ENCODE measurements at regions not wholly inside any gene's neighbourhood (a gene's known extent, or its start where the extent isn't known, plus 50 kb on each side); places are given as distances from the start of the nearest gene placed in this dataset.

DNA sequence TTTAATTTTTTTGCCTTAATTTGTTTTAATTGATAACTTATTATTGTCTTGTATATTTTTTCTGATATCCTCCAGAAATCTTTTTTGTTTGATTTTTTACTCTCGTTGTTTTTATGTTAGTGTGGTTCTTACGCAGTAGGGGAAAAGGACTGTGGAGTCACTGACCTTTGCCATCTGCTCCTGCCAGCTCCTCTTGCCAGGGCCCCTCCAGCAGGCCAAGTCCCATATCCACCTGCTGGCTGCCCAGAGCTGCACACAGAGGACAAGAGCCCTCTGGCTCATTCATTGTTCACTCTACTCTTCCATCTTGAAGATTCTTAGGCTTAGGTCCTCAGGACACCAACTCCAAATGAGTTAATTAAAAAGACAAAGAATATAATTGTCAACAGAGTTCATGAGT, 316.4 kb upstream of the DUSP10 start (continued):
- TF ChIP-seq, protein P1, sequence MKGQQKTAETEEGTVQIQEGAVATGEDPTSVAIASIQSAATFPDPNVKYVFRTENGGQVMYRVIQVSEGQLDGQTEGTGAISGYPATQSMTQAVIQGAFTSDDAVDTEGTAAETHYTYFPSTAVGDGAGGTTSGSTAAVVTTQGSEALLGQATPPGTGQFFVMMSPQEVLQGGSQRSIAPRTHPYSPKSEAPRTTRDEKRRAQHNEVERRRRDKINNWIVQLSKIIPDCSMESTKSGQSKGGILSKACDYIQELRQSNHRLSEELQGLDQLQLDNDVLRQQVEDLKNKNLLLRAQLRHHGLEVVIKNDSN (CRISPR knock-in tag; IDR thresholded peaks at IDR 0.05): no peak
- TF ChIP-seq TEAD1 (CRISPR knock-in tag; IDR thresholded peaks at IDR 0.05) (no peak), ZNF219 (CRISPR knock-in tag; IDR thresholded peaks at IDR 0.05; ENCODE audit: borderline replicate concordance) (no peak), NFYB (CRISPR knock-in tag; conservative IDR thresholded peaks at IDR 0.05; ENCODE audit: low read depth) (no peak)
- TF ChIP-seq, protein P2, sequence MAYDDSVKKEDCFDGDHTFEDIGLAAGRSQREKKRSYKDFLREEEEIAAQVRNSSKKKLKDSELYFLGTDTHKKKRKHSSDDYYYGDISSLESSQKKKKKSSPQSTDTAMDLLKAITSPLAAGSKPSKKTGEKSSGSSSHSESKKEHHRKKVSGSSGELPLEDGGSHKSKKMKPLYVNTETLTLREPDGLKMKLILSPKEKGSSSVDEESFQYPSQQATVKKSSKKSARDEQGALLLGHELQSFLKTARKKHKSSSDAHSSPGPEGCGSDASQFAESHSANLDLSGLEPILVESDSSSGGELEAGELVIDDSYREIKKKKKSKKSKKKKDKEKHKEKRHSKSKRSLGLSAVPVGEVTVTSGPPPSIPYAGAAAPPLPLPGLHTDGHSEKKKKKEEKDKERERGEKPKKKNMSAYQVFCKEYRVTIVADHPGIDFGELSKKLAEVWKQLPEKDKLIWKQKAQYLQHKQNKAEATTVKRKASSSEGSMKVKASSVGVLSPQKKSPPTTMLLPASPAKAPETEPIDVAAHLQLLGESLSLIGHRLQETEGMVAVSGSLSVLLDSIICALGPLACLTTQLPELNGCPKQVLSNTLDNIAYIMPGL (CRISPR knock-in tag; IDR thresholded peaks at IDR 0.05): no peak
- TF ChIP-seq, protein P3, sequence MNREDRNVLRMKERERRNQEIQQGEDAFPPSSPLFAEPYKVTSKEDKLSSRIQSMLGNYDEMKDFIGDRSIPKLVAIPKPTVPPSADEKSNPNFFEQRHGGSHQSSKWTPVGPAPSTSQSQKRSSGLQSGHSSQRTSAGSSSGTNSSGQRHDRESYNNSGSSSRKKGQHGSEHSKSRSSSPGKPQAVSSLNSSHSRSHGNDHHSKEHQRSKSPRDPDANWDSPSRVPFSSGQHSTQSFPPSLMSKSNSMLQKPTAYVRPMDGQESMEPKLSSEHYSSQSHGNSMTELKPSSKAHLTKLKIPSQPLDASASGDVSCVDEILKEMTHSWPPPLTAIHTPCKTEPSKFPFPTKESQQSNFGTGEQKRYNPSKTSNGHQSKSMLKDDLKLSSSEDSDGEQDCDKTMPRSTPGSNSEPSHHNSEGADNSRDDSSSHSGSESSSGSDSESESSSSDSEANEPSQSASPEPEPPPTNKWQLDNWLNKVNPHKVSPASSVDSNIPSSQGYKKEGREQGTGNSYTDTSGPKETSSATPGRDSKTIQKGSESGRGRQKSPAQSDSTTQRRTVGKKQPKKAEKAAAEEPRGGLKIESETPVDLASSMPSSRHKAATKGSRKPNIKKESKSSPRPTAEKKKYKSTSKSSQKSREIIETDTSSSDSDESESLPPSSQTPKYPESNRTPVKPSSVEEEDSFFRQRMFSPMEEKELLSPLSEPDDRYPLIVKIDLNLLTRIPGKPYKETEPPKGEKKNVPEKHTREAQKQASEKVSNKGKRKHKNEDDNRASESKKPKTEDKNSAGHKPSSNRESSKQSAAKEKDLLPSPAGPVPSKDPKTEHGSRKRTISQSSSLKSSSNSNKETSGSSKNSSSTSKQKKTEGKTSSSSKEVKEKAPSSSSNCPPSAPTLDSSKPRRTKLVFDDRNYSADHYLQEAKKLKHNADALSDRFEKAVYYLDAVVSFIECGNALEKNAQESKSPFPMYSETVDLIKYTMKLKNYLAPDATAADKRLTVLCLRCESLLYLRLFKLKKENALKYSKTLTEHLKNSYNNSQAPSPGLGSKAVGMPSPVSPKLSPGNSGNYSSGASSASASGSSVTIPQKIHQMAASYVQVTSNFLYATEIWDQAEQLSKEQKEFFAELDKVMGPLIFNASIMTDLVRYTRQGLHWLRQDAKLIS (CRISPR knock-in tag; IDR thresholded peaks at IDR 0.05; ENCODE audit: borderline replicate concordance): no peak

DNA sequence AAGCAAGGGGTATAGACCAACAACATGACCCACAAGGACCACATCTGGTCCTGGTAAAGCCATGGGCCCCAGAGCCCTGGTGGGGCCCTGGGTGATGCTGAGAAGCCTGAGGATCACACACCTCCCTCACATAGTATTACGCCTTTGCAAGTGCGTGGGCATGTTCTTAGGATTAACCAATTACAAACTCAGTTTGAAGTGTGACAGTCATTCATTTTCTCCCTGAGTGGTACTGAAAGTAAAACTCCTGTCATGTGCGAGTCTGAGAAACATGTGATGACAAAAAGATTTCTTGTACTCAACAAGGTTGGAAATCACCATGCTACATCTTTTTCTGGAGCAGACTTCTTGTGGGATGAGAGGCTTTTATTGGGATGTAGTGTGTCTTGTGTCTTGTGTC, 315.3 kb upstream of the DUSP10 start:
- Mint-ChIP-seq H3K36me3 (peaks cover under 1% of the 10 kb centered on the region; the same call in 1 of the 2 replicates), H3K4me3 (no peak overlapping the region), H3K4me1 (peaks cover 10% of the 10 kb centered on the region; the same call in 1 of the 2 replicates), H3K27me3 (ENCODE audit: low read depth) (peaks cover 6% of the 10 kb centered on the region; the same call in 1 of the 2 replicates), H3K27ac (no peak overlapping the region), H3K9me3 (peaks cover 1% of the 10 kb centered on the region; the same call in 1 of the 2 replicates)
- ChIA-PET CTCF (no interaction called here), POLR2A (no interaction called here)
- ATAC-seq: no peak
- TF ChIP-seq, protein P4, sequence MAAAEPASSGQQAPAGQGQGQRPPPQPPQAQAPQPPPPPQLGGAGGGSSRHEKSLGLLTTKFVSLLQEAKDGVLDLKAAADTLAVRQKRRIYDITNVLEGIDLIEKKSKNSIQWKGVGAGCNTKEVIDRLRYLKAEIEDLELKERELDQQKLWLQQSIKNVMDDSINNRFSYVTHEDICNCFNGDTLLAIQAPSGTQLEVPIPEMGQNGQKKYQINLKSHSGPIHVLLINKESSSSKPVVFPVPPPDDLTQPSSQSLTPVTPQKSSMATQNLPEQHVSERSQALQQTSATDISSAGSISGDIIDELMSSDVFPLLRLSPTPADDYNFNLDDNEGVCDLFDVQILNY (CRISPR knock-in tag; IDR thresholded peaks at IDR 0.05): no peak
- no peak for TF ChIP-seq CBFB (CRISPR knock-in tag; IDR thresholded peaks at IDR 0.05; ENCODE audit: low read depth)
- no peak for DNase-seq (ENCODE audit: low spot score)

DNA sequence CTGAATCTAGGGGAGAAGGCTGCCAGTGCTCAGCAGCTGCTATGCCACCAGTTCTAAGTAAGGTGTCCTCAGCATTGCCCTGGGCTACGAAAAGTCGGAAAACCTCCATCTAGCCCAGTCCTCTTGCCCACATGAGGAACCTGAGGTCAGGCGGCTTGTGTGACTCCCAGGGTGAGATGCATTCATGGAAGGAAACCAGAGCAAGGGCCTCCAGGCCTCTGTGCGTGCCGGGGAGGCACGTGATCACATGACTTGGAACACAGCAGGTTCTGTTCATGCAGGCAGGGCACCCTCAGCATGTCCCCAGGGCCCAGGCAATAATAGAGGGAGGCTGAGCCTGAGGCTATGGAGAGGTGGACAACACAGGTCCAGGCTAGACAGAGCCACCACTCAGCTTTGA, 312.5 kb upstream of the DUSP10 start:
- Mint-ChIP-seq H3K9me3 (no peaks in the 10 kb centered on the region; the same call in 1 of the 2 replicates), H3K4me3 (no peak overlapping the region), H3K4me1 (peaks cover 4% of the 10 kb centered on the region; the same call in 1 of the 2 replicates), H3K27me3 (ENCODE audit: low read depth) (peaks cover 6% of the 10 kb centered on the region; the same call in 1 of the 2 replicates), H3K36me3 (no peaks in the 10 kb centered on the region), H3K27ac (no peak overlapping the region)
- DNase-seq (ENCODE audit: low spot score) (no peak), ATAC-seq (no peak)
- POLR2A ChIA-PET: no interaction called here
- CTCF ChIA-PET: no interaction called here
- TF ChIP-seq ELF4 (CRISPR knock-in tag; IDR thresholded peaks at IDR 0.05; ENCODE audit: low read depth): no peak
- TF ChIP-seq, protein P5, sequence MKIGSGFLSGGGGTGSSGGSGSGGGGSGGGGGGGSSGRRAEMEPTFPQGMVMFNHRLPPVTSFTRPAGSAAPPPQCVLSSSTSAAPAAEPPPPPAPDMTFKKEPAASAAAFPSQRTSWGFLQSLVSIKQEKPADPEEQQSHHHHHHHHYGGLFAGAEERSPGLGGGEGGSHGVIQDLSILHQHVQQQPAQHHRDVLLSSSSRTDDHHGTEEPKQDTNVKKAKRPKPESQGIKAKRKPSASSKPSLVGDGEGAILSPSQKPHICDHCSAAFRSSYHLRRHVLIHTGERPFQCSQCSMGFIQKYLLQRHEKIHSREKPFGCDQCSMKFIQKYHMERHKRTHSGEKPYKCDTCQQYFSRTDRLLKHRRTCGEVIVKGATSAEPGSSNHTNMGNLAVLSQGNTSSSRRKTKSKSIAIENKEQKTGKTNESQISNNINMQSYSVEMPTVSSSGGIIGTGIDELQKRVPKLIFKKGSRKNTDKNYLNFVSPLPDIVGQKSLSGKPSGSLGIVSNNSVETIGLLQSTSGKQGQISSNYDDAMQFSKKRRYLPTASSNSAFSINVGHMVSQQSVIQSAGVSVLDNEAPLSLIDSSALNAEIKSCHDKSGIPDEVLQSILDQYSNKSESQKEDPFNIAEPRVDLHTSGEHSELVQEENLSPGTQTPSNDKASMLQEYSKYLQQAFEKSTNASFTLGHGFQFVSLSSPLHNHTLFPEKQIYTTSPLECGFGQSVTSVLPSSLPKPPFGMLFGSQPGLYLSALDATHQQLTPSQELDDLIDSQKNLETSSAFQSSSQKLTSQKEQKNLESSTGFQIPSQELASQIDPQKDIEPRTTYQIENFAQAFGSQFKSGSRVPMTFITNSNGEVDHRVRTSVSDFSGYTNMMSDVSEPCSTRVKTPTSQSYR (CRISPR knock-in tag; IDR thresholded peaks at IDR 0.05): no peak
- TF ChIP-seq NFE2L1 (CRISPR knock-in tag; IDR thresholded peaks at IDR 0.05): no peak
- no peak for TF ChIP-seq TP53 (CRISPR knock-in tag; IDR thresholded peaks at IDR 0.05)
- no peak for TF ChIP-seq GABPB1 (CRISPR knock-in tag; IDR thresholded peaks at IDR 0.05)
- TF ChIP-seq, protein P6, sequence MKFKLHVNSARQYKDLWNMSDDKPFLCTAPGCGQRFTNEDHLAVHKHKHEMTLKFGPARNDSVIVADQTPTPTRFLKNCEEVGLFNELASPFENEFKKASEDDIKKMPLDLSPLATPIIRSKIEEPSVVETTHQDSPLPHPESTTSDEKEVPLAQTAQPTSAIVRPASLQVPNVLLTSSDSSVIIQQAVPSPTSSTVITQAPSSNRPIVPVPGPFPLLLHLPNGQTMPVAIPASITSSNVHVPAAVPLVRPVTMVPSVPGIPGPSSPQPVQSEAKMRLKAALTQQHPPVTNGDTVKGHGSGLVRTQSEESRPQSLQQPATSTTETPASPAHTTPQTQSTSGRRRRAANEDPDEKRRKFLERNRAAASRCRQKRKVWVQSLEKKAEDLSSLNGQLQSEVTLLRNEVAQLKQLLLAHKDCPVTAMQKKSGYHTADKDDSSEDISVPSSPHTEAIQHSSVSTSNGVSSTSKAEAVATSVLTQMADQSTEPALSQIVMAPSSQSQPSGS (CRISPR knock-in tag; IDR thresholded peaks at IDR 0.05; ENCODE audit: borderline replicate concordance, low read depth): no peak
- TF ChIP-seq NR2C2 (CRISPR knock-in tag; IDR thresholded peaks at IDR 0.05): no peak
- no peak for TF ChIP-seq EMX1 (CRISPR knock-in tag; IDR thresholded peaks at IDR 0.05)
- TF ChIP-seq, protein P7, sequence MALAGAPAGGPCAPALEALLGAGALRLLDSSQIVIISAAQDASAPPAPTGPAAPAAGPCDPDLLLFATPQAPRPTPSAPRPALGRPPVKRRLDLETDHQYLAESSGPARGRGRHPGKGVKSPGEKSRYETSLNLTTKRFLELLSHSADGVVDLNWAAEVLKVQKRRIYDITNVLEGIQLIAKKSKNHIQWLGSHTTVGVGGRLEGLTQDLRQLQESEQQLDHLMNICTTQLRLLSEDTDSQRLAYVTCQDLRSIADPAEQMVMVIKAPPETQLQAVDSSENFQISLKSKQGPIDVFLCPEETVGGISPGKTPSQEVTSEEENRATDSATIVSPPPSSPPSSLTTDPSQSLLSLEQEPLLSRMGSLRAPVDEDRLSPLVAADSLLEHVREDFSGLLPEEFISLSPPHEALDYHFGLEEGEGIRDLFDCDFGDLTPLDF (CRISPR knock-in tag; IDR thresholded peaks at IDR 0.05): no peak
- no peak for TF ChIP-seq ZNF416 (CRISPR knock-in tag; IDR thresholded peaks at IDR 0.05)
- no peak for TF ChIP-seq JAZF1 (CRISPR knock-in tag; IDR thresholded peaks at IDR 0.05)
- TF ChIP-seq, protein P8, sequence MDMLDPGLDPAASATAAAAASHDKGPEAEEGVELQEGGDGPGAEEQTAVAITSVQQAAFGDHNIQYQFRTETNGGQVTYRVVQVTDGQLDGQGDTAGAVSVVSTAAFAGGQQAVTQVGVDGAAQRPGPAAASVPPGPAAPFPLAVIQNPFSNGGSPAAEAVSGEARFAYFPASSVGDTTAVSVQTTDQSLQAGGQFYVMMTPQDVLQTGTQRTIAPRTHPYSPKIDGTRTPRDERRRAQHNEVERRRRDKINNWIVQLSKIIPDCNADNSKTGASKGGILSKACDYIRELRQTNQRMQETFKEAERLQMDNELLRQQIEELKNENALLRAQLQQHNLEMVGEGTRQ (CRISPR knock-in tag; IDR thresholded peaks at IDR 0.05): no peak

All from WTC11 (cell line).